ENCODE measurements at regions not wholly inside any gene's neighbourhood (a gene's known extent, or its start where the extent isn't known, plus 50 kb on each side); places are given as distances from the start of the nearest gene placed in this dataset.

GRCh38 chr2:182616471-182617393 lies 99.3 kb upstream of the DNAJC10 start:
- H3K27ac Mint-ChIP-seq = no peak overlapping the region
- DNase-seq (no peak), ATAC-seq (no peak)
- peaks cover 7% of the 10 kb centered on the region for H3K27me3 Mint-ChIP-seq
- no peaks in the 10 kb centered on the region for H3K9me3 ChIP-seq (ENCODE audit: control insufficient read depth, low read length, poor library complexity, severe bottlenecking)
- H3K4me1 Mint-ChIP-seq = no peaks in the 10 kb centered on the region
- H3K4me3 Mint-ChIP-seq = no peak overlapping the region
- no peaks in the 10 kb centered on the region for H3K36me3 Mint-ChIP-seq (ENCODE audit: low read depth)

GRCh38 chr2:182618672-182619079 lies 97.4 kb upstream of the DNAJC10 start:
- Mint-ChIP-seq H3K4me1 (no peaks in the 10 kb centered on the region), H3K36me3 (ENCODE audit: low read depth) (peaks cover 3% of the 10 kb centered on the region), H3K4me3 (no peak overlapping the region), H3K27me3 (peaks cover 19% of the 10 kb centered on the region), H3K27ac (no peak overlapping the region)
- H3K9me3 ChIP-seq (ENCODE audit: control insufficient read depth, low read length, poor library complexity, severe bottlenecking) = no peaks in the 10 kb centered on the region
- no peak for ATAC-seq
- no peak for DNase-seq

GRCh38 chr2:182619276-182619675 lies 96.8 kb upstream of the DNAJC10 start:
- no peak for DNase-seq
- H3K4me3 Mint-ChIP-seq = no peak overlapping the region
- ATAC-seq = no peak
- peaks cover 19% of the 10 kb centered on the region for H3K27me3 Mint-ChIP-seq
- peaks cover 3% of the 10 kb centered on the region for H3K36me3 Mint-ChIP-seq (ENCODE audit: low read depth)
- H3K9me3 ChIP-seq (ENCODE audit: control insufficient read depth, low read length, poor library complexity, severe bottlenecking) = no peaks in the 10 kb centered on the region
- no peak overlapping the region for H3K27ac Mint-ChIP-seq
- H3K4me1 Mint-ChIP-seq = no peaks in the 10 kb centered on the region

GRCh38 chr2:182621191-182621590 lies 94.9 kb upstream of the DNAJC10 start:
- Mint-ChIP-seq H3K27me3 (peaks cover 25% of the 10 kb centered on the region), H3K27ac (no peak overlapping the region), H3K4me1 (no peaks in the 10 kb centered on the region), H3K36me3 (ENCODE audit: low read depth) (peaks cover 3% of the 10 kb centered on the region), H3K4me3 (no peak overlapping the region)
- ATAC-seq (no peak), DNase-seq (no peak)
- no peaks in the 10 kb centered on the region for H3K9me3 ChIP-seq (ENCODE audit: control insufficient read depth, low read length, poor library complexity, severe bottlenecking)

- Mint-ChIP-seq H3K27ac (no peak overlapping the region), H3K4me1 (no peaks in the 10 kb centered on the region), H3K4me3 (no peak overlapping the region), H3K36me3 (ENCODE audit: low read depth) (peaks cover 3% of the 10 kb centered on the region), H3K27me3 (peaks cover 25% of the 10 kb centered on the region)
- ATAC-seq (no peak), DNase-seq (no peak)
- H3K9me3 ChIP-seq (ENCODE audit: control insufficient read depth, low read length, poor library complexity, severe bottlenecking) = no peaks in the 10 kb centered on the region
These were observed 94.2 kb upstream of the DNAJC10 start for GRCh38 chr2:182621810-182622209.

- no peak for DNase-seq
- Mint-ChIP-seq H3K4me1 (no peaks in the 10 kb centered on the region), H3K27me3 (peaks cover 25% of the 10 kb centered on the region), H3K36me3 (ENCODE audit: low read depth) (peaks cover 3% of the 10 kb centered on the region), H3K4me3 (no peak overlapping the region), H3K27ac (no peak overlapping the region)
- no peak for ATAC-seq
- no peaks in the 10 kb centered on the region for H3K9me3 ChIP-seq (ENCODE audit: control insufficient read depth, low read length, poor library complexity, severe bottlenecking)
These were observed 93.8 kb upstream of the DNAJC10 start for GRCh38 chr2:182622231-182622630.

- no peaks in the 10 kb centered on the region for H3K4me1 Mint-ChIP-seq
- H3K27me3 Mint-ChIP-seq = peaks cover 35% of the 10 kb centered on the region
- ATAC-seq = no peak
These were observed 90.2 kb upstream of the DNAJC10 start for GRCh38 chr2:182625814-182626213.

GRCh38 chr2:182628916-182629315 lies 87.1 kb upstream of the DNAJC10 start:
- no peaks in the 10 kb centered on the region for H3K36me3 Mint-ChIP-seq (ENCODE audit: low read depth)
- DNase-seq = no peak
- no peaks in the 10 kb centered on the region for H3K4me1 Mint-ChIP-seq
- no peak for ATAC-seq
- H3K27me3 Mint-ChIP-seq = peaks cover 45% of the 10 kb centered on the region
- H3K27ac Mint-ChIP-seq = no peak overlapping the region
- H3K9me3 ChIP-seq (ENCODE audit: control insufficient read depth, low read length, poor library complexity, severe bottlenecking) = no peaks in the 10 kb centered on the region
- no peak overlapping the region for H3K4me3 Mint-ChIP-seq

More at GRCh38 chr2:182625814-182626213, 90.2 kb upstream of the DNAJC10 start:
- no peaks in the 10 kb centered on the region for H3K9me3 ChIP-seq (ENCODE audit: control insufficient read depth, low read length, poor library complexity, severe bottlenecking)
- Mint-ChIP-seq H3K36me3 (ENCODE audit: low read depth) (peaks cover 3% of the 10 kb centered on the region), H3K27ac (no peak overlapping the region), H3K4me3 (no peak overlapping the region)
- no peak for DNase-seq

GRCh38 chr2:182630207-182630606 lies 85.8 kb upstream of the DNAJC10 start:
- no peaks in the 10 kb centered on the region for H3K36me3 Mint-ChIP-seq (ENCODE audit: low read depth)
- H3K27me3 Mint-ChIP-seq = peaks cover 39% of the 10 kb centered on the region
- H3K4me1 Mint-ChIP-seq = no peaks in the 10 kb centered on the region
- no peaks in the 10 kb centered on the region for H3K9me3 ChIP-seq (ENCODE audit: control insufficient read depth, low read length, poor library complexity, severe bottlenecking)
- DNase-seq = no peak
- no peak overlapping the region for H3K27ac Mint-ChIP-seq
- no peak for ATAC-seq
- H3K4me3 Mint-ChIP-seq = no peak overlapping the region

- no peak overlapping the region for H3K4me3 Mint-ChIP-seq
- no peak for DNase-seq
- H3K9me3 ChIP-seq (ENCODE audit: control insufficient read depth, low read length, poor library complexity, severe bottlenecking) = no peaks in the 10 kb centered on the region
- no peak for ATAC-seq
- no peaks in the 10 kb centered on the region for H3K4me1 Mint-ChIP-seq
- H3K27ac Mint-ChIP-seq = no peak overlapping the region
- peaks cover 41% of the 10 kb centered on the region for H3K27me3 Mint-ChIP-seq
- no peaks in the 10 kb centered on the region for H3K36me3 Mint-ChIP-seq (ENCODE audit: low read depth)
These were observed 84.8 kb upstream of the DNAJC10 start for GRCh38 chr2:182631299-182631698.

GRCh38 chr2:182634386-182634785 lies 81.7 kb upstream of the DNAJC10 start:
- Mint-ChIP-seq H3K4me1 (no peaks in the 10 kb centered on the region), H3K27me3 (peaks cover 57% of the 10 kb centered on the region), H3K4me3 (no peak overlapping the region), H3K27ac (no peak overlapping the region), H3K36me3 (ENCODE audit: low read depth) (no peaks in the 10 kb centered on the region)
- no peaks in the 10 kb centered on the region for H3K9me3 ChIP-seq (ENCODE audit: control insufficient read depth, low read length, poor library complexity, severe bottlenecking)
- no peak for DNase-seq
- ATAC-seq = no peak

- DNase-seq (no peak), ATAC-seq (no peak)
- no peaks in the 10 kb centered on the region for H3K36me3 Mint-ChIP-seq (ENCODE audit: low read depth)
- no peak overlapping the region for H3K4me3 Mint-ChIP-seq
- H3K27me3 Mint-ChIP-seq = peaks cover 43% of the 10 kb centered on the region
- H3K9me3 ChIP-seq (ENCODE audit: control insufficient read depth, low read length, poor library complexity, severe bottlenecking) = no peaks in the 10 kb centered on the region
- no peak overlapping the region for H3K27ac Mint-ChIP-seq
- no peaks in the 10 kb centered on the region for H3K4me1 Mint-ChIP-seq
These were observed 79.4 kb upstream of the DNAJC10 start for GRCh38 chr2:182636699-182637098.

GRCh38 chr2:182638667-182639066 lies 77.4 kb upstream of the DNAJC10 start:
- no peak overlapping the region for H3K4me3 Mint-ChIP-seq
- H3K36me3 Mint-ChIP-seq (ENCODE audit: low read depth) = no peaks in the 10 kb centered on the region
- H3K27ac Mint-ChIP-seq = no peak overlapping the region
- H3K9me3 ChIP-seq (ENCODE audit: control insufficient read depth, low read length, poor library complexity, severe bottlenecking) = no peaks in the 10 kb centered on the region
- ATAC-seq (no peak), DNase-seq (no peak)
- H3K4me1 Mint-ChIP-seq = no peaks in the 10 kb centered on the region
- H3K27me3 Mint-ChIP-seq = peaks cover 29% of the 10 kb centered on the region

- no peak for DNase-seq
- no peak overlapping the region for H3K27ac Mint-ChIP-seq
- H3K27me3 Mint-ChIP-seq = peaks cover 26% of the 10 kb centered on the region
- no peak overlapping the region for H3K4me3 Mint-ChIP-seq
- no peaks in the 10 kb centered on the region for H3K9me3 ChIP-seq (ENCODE audit: control insufficient read depth, low read length, poor library complexity, severe bottlenecking)
- ATAC-seq = no peak
- no peaks in the 10 kb centered on the region for H3K4me1 Mint-ChIP-seq
- H3K36me3 Mint-ChIP-seq (ENCODE audit: low read depth) = no peaks in the 10 kb centered on the region
These were observed 76.1 kb upstream of the DNAJC10 start for GRCh38 chr2:182639971-182640370.

Measured in T-helper 17 cell (primary cell).